ENCODE measurements at regions not wholly inside any gene's neighbourhood (a gene's known extent, or its start where the extent isn't known, plus 50 kb on each side); places are given as distances from the start of the nearest gene placed in this dataset.

- H3T11ph ChIP-seq (ENCODE audit: low read length) = no peak overlapping the region
- no peak overlapping the region for H2BK20ac ChIP-seq (ENCODE audit: low read depth, low read length, poor library complexity, severe bottlenecking)
- no peak overlapping the region for H3K56ac ChIP-seq (ENCODE audit: insufficient read length, low read depth, low read length)
- H3K18ac ChIP-seq (ENCODE audit: insufficient read length, low read depth, low read length) = no peak overlapping the region
- no peaks in the 10 kb centered on the region for H3K79me1 ChIP-seq (ENCODE audit: insufficient read depth, low read depth, low read length, poor library complexity, severe bottlenecking)
- TF ChIP-seq, protein P1, sequence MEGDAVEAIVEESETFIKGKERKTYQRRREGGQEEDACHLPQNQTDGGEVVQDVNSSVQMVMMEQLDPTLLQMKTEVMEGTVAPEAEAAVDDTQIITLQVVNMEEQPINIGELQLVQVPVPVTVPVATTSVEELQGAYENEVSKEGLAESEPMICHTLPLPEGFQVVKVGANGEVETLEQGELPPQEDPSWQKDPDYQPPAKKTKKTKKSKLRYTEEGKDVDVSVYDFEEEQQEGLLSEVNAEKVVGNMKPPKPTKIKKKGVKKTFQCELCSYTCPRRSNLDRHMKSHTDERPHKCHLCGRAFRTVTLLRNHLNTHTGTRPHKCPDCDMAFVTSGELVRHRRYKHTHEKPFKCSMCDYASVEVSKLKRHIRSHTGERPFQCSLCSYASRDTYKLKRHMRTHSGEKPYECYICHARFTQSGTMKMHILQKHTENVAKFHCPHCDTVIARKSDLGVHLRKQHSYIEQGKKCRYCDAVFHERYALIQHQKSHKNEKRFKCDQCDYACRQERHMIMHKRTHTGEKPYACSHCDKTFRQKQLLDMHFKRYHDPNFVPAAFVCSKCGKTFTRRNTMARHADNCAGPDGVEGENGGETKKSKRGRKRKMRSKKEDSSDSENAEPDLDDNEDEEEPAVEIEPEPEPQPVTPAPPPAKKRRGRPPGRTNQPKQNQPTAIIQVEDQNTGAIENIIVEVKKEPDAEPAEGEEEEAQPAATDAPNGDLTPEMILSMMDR (conservative IDR thresholded peaks at IDR 0.05) = no peak
- no peak overlapping the region for H3K4me3 Mint-ChIP-seq
- H2BK15ac ChIP-seq (ENCODE audit: low read depth, low read length) = no peak overlapping the region
- H3K4me1 ChIP-seq (ENCODE audit: insufficient read depth, low read length) = no peaks in the 10 kb centered on the region
- no peak for DNase-seq
- H3K23me2 ChIP-seq (ENCODE audit: insufficient read length, low read depth, low read length, poor library complexity, severe bottlenecking) = no peaks in the 10 kb centered on the region
- no peak overlapping the region for H4K8ac ChIP-seq (replicated peaks; ENCODE audit: insufficient read length, low read depth, low read length)
- no CpG with 5 or more reads among the region's 3 CpGs for WGBS (ENCODE audit: extremely low coverage, insufficient read length, low lambda C conversion rate)
- H4K20me1 ChIP-seq (ENCODE audit: control insufficient read depth, insufficient read depth, insufficient read length) = no peaks in the 10 kb centered on the region
- peaks cover 0 to 2% (median 0%) of the 10 kb centered on the region in 3 experiments; a peak in 1 of 7 replicates for H3K36me3 Mint-ChIP-seq (ENCODE audit: insufficient read depth in 1 of 3, low read depth in 3 of 3)
- H3K9me3 Mint-ChIP-seq = 0 out of 5 replicates have a peak, but pooled peaks cover 0 to 2% of the 10 kb centered on the region in 2 experiments
- no peak overlapping the region for H2BK120ac ChIP-seq (ENCODE audit: low read depth, low read length, poor library complexity, severe bottlenecking)
- no peak overlapping the region for H2AFZ ChIP-seq (ENCODE audit: low read length)
- no peak overlapping the region for H3K9ac ChIP-seq (ENCODE audit: extremely low read depth, insufficient read length, low read length)
- no peak overlapping the region for H2AK5ac ChIP-seq (ENCODE audit: insufficient read length, low read length)
- no peak overlapping the region for H4K5ac ChIP-seq (ENCODE audit: insufficient read length, low read depth, low read length)
- no peak overlapping the region for H3K27ac Mint-ChIP-seq
- no peak overlapping the region for H3K4ac ChIP-seq (ENCODE audit: low read depth, low read length)
- H3K79me2 ChIP-seq (ENCODE audit: insufficient read depth, low read length) = no peaks in the 10 kb centered on the region
- H3K27ac ChIP-seq (ENCODE audit: insufficient read length, low read depth, low read length) = no peak overlapping the region
- no peaks in the 10 kb centered on the region; the same call in 1 of the 2 replicates for H3K27me3 Mint-ChIP-seq (ENCODE audit: low read depth)
- no peak overlapping the region for H2BK5ac ChIP-seq (ENCODE audit: insufficient read length, low read length)
- no peak overlapping the region for H2BK12ac ChIP-seq (ENCODE audit: insufficient read length, low read depth, low read length)
- H4K91ac ChIP-seq (ENCODE audit: insufficient read length, low read depth, low read length) = no peak overlapping the region
- H3K4me1 Mint-ChIP-seq = peaks cover 0 to 9% of the 10 kb centered on the region in 2 experiments; a peak in 2 of 4 replicates
- no peak overlapping the region for H3K14ac ChIP-seq (ENCODE audit: insufficient read depth, low read length)
- H3K4me2 ChIP-seq (ENCODE audit: insufficient read depth, insufficient read length, low read length) = no peak overlapping the region
- H3K23ac ChIP-seq (ENCODE audit: insufficient read length, low read depth, low read length) = no peak overlapping the region
- H3K9me3 ChIP-seq (ENCODE audit: control insufficient read depth, low read depth, low read length) = no peaks in the 10 kb centered on the region
- no peaks in the 10 kb centered on the region for H3K27me3 ChIP-seq (ENCODE audit: insufficient read depth, low read length)
These were observed 170.1 kb downstream of the RBM43 start for GRCh38 chr2:151091583-151091982.

All from H9 (cell line).